ENCODE measurements at regions not wholly inside any gene's neighbourhood (a gene's known extent, or its start where the extent isn't known, plus 50 kb on each side); places are given as distances from the start of the nearest gene placed in this dataset.

DNA sequence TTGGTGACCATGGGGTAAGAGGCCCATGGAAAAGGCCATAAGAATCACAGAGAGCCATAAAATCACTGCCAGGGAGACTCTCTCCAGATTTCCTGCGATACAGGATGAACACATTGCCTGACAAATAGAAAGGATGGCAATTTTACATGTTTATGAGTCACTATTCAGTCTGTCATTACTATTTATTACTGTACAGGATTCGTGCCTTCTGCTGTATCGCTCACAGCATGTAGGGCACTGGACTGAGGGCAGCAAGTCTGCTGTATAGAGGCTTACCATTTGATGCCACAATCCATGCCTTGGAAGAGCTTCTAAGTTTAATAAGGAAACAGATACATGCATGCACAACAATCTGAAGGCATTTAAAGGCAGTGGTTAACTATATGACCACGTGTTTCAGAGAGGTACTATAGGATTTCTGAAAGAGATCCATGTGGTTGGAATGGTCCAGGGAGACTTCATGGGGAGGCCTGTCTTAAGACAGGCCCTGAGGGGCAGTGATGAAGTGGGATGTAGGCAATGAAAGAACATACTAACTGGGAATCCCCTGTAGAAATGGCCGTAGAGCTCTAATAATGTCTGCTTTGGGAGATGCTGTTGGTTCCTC is 702.4 kb upstream of the RAB6C start:
- TF ChIP-seq CTCF (conservative IDR thresholded peaks at IDR 0.05) (no peak), EZH2 (IDR thresholded peaks at IDR 0.05; ENCODE audit: low read depth) (no peak)
